ENCODE measurements at regions not wholly inside any gene's neighbourhood (a gene's known extent, or its start where the extent isn't known, plus 50 kb on each side); places are given as distances from the start of the nearest gene placed in this dataset.

DNA sequence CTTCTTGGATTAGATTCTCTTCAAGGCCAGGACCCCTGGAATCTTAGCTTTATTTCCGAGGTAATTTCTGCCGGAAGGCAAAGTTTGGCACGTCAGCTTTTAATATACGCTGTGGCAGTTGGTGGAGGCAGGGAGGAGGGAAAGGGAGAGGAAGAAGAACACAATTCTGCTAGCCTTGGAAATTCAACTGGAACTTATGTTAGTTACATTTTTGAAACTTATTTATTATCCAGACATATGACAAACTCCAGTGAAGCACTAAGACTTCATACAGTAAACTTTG, 100.1 kb upstream of the TSC22D2 start:
- no peak for DNase-seq (ENCODE audit: extremely low read depth in 1 of 11, low read depth in 9 of 11, low spot score in 4 of 11)

DNA sequence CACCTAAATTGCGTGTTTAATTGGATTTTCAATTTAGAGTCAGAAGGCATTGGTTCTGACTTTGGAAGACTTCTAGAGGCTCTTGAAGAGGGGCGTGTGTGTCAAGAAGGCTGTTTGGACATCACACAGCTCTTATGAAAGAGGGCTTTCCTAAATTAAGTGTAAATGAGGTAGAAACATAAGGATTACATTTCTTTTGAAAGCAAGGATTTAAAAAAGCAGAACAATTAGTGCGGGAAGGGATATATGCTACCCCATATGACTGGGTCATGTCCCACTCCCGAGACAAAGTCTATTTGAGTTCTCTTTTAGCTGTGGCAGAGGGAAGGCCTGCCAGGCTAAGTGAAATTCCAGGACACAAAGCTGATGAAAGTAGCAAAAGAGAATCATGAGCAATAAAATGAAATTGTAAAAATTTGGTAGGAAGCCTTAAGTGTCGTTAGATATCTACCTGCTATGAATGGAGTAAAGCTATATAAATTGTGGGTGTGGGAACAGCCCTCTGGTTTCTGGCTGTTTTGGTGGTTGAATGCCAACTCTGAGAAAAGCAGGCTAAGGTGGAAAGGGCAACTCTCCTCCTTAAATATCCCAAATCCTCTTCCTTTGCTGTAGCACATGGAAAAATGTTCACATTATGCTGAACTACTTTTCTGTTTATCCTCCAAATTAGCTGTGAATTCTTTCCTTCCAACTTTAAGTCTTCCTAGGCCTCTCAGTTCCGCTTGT, 100.6 kb upstream of the TSC22D2 start:
- no peak for DNase-seq (ENCODE audit: extremely low read depth in 1 of 11, low read depth in 9 of 11, low spot score in 4 of 11)

DNA sequence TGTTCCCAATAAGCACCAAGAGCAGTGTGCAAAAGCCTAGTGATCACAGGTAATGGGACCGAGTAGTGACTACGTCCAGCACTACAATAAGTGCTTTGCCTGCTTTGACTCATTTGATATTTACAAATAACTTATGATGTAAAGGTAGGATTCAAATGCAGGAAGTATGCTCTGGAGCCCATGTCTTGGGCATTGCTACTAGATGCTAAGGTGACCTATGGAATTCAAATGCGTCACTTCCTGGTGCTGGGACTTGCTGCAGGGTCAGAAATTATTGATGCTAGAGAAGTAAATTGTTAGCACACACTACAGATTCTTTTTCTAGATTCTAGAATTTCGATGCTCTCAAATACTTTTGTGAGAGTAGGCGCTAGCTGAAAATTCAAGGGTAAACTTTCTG, 101.2 kb upstream of the TSC22D2 start:
- no peak for DNase-seq (ENCODE audit: extremely low read depth in 1 of 11, low read depth in 9 of 11, low spot score in 4 of 11)

DNA sequence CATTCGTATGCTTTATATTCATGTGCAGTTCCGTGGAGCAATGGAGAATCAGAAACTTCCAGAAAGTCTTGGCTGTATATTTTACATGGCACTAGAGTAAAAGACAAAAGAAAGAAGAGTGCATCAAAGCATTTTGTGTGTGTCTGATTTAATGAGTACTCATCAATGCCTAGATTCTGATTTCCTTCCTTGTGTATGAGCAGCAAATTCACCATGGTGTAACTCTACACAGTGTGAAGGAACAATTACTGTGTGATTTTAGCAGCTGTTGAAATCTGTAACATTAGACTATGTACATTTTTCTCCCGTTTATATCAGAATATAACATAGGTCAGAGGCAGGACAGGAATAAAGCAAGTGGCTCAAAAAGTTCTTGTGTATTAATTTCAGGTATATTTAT, 102.0 kb upstream of the TSC22D2 start:
- DNase-seq (ENCODE audit: extremely low read depth in 1 of 11, low read depth in 9 of 11, low spot score in 4 of 11) = no peak

DNA sequence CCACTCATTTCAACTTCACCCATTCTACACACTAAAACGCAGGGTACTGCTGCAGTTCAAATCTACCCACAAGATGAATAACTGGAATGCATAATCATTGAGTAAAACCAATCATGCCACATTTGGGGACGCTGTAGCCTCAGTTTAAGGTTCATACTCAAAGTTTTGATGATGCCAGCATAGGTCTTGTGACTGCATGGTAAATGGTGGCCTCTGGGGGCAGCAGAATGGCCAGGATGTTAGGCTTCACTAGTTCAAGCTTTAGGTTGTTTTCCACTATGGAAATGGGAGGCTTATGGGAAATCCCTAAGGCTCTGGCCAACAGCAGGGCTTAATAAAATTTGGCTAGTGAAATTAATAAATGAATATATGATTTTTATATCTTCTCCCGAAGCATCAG, 104.3 kb upstream of the TSC22D2 start:
- DNase-seq (ENCODE audit: extremely low read depth in 1 of 11, low read depth in 9 of 11, low spot score in 4 of 11) = no peak

DNA sequence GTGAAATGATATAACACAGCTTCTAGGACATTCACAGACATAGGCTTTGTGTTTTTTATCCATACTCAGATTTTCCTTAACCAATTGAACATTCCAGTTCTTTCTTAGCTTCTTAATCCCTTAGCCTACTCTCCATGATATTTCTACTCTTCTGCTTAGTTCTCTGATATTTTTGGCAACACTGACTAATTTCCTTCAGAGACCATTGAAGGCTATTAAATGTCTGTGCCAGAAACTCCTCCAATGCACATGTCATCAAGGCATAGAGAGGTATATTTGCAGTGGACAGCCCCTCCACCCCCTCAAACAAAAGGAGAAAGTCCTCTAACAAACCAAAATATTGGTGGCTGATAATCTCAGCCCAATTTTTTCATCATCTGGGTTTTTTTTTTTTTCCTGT, 105.9 kb upstream of the TSC22D2 start:
- DNase-seq (ENCODE audit: extremely low read depth in 1 of 11, low read depth in 9 of 11, low spot score in 4 of 11) = no peak

DNA sequence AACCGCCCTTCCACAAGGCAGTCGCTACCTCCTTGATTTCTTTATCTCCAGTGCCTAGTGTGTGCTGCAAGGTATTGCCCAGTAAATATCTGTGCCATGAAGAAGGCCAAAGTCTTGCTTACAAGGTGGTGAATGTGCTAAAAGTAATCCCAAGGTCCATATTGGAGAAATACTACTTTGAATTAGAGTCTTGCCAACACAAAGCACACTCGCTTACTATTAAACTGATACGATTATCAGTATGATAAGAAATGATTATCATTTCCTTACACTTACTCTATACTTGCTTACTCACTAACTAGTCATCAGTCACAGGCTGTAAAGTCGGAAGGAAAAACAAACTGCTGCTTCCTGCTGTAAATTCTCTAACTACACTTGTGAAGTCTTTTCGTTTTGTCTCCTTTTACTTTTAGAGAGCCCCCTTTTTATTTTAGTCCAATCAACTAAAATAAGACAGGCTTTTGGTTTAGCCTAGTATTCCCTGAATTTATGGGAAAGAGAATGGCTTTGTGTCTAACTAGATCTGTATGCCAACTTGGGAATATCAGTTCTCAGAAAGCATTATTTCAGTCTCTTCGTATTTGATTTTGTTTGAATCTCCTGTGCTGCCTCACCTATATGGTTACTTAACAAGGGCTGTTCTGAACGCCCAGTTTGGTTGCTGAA, 107.1 kb upstream of the TSC22D2 start:
- no peak for DNase-seq (ENCODE audit: extremely low read depth in 1 of 11, low read depth in 9 of 11, low spot score in 4 of 11)

DNA sequence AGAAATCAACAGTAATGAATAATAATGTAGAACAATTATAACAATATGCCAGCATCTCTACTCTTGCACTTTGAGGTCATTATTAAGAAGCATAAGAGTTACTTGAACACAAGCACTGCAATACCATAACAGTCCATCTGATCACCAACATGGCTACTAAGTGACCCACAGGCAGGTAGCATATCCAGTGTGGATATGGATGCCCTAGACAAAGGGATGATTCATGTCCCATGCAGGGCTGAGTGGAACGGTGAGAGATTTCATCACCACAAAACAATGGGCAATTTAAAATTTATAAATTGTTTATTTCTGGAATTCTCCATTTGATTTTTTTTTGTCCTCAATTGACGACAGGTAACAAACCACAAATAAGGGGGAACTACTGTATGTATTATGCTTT, 107.7 kb upstream of the TSC22D2 start:
- no peak for DNase-seq (ENCODE audit: extremely low read depth in 1 of 11, low read depth in 9 of 11, low spot score in 4 of 11)

DNA sequence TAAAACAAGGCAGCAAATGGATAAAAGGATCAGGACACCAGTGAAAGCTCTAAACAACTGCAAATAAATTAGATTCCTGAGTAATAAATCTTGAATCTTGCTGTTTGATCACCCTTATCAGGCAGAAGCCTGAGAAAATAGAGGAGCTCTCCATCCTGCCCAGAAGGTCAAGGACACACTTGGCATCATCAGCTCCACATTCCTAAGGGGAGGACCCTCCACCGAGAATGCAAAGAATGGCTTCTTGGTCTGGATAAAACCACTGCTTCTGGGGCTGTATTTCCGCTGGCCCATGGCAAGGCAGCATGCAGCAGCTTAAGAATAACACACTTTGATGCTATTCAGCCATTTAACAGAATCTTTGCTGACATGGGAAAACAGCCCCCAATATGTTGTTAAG, 108.9 kb upstream of the TSC22D2 start:
- peak in 4 of 11 donors; percentile 37 to 60 (median 47) for DNase-seq (ENCODE audit: extremely low read depth in 1 of 11, low read depth in 9 of 11, low spot score in 4 of 11)

DNA sequence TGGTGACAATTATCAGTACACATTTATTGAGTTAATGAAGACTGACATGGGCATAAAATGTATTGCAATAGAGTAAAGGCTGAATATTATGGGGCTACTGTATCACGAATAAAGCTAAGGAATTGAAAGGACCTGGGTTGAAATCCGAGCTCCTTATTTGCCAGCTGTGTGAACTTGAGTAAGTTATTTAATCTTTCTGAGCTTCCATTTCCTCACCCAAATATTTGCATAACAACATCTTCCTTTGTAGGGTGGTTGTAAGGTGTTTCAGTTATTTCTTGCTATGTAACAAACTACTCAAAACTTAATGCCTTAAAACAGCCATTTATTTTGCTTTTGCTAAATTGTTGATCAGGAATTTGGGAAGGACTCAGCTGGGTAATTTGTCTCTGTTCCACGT, 111.1 kb upstream of the TSC22D2 start:
- DNase-seq (ENCODE audit: extremely low read depth in 1 of 11, low read depth in 9 of 11, low spot score in 4 of 11) = no peak

DNA sequence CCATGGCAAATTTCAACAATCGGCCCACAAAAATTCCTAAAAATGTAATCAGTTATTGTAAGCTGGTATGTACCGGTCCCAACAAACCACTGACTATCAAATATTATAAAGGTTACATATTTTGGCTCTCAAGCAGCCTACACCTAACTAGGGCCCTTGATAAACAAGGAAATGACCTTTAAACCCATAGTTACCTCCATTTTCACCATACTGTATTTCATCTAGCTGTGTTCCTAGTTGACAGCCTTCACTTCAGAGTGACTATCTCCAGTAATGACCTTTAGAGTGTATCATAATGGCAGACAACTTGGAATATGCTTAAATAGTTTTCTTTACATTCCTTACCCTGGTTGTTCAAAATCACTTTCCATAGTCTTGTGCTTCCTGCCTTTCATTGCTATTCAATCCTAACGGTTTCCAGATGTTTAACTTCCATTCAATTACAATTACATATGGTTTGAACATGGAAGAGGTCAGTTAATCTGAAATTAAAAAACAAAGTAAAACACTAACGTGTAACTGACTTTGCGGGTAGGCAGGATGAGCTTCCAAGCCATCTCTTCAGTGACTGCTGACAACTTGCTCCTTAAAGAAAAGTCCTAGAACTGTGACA, 111.9 kb upstream of the TSC22D2 start:
- no peak for DNase-seq (ENCODE audit: extremely low read depth in 1 of 11, low read depth in 9 of 11, low spot score in 4 of 11)

DNA sequence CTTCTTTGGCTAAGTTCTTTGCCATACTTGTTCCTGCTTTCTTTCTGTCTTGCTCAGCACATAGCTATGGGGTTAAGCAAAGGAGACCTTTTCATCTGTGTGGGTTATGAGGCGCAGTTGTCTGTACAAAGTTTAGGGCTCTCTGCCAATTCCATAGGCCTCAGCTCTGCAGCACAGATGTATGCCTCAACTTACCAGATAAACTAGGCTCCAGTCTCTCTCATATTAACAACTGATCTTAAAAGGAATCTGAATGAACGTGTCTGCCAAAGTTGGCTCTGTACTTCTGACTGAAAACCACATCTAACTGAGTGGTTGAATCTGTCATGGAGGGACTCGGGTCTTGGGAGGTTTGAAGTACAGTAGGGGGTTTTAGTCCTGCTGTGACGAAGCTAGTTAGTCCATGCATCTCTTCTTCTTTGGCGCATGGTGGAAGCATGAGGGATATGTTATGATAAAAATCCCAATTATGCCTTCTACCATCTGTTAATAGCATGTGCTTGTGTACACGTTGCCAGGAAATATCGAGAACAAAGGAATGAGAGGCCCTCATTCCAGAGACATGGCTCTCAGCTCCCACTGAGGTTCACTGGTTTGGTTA, 114.6 kb upstream of the TSC22D2 start:
- DNase-seq (ENCODE audit: extremely low read depth in 1 of 11, low read depth in 9 of 11, low spot score in 4 of 11) = no peak

DNA sequence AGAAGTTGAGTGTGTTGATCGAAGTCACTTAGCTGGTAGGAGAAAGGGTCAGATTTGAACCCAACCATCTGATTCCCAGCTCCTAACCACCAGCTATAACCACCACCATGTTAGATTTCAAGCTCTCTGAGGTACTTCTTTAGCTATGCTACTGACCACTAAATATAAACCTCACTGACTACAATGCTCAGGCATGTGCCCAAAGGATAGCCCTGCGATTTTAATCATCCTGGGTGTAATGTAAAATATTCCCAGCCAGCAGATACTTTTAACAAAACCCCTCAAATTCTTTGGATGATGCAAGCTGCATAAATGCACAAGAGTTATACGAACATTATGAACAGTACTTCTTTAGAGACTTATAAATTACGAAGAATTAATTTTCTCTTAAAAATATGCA, 115.2 kb upstream of the TSC22D2 start:
- no peak for DNase-seq (ENCODE audit: extremely low read depth in 1 of 11, low read depth in 9 of 11, low spot score in 4 of 11)

DNA sequence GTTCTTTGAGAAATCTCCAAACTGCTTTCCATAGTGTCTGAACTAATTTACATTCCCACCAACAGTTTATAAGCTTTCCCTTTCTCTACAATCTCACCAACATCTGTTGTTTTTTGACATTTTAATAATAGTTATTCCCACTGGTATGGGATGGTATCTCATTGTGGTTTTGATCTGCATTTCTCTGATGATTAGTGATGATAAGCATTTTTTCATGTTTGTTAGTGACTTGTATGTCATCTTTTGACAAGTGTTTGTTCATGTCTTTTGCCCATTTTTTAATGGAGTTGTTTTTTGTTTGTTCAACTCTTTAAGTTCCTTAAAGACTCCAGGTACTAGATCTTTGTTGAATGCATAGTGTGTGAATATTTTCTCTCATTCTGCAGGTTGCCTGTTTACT, 116.6 kb upstream of the TSC22D2 start:
- DNase-seq (ENCODE audit: extremely low read depth in 1 of 11, low read depth in 9 of 11, low spot score in 4 of 11) = no peak

DNA sequence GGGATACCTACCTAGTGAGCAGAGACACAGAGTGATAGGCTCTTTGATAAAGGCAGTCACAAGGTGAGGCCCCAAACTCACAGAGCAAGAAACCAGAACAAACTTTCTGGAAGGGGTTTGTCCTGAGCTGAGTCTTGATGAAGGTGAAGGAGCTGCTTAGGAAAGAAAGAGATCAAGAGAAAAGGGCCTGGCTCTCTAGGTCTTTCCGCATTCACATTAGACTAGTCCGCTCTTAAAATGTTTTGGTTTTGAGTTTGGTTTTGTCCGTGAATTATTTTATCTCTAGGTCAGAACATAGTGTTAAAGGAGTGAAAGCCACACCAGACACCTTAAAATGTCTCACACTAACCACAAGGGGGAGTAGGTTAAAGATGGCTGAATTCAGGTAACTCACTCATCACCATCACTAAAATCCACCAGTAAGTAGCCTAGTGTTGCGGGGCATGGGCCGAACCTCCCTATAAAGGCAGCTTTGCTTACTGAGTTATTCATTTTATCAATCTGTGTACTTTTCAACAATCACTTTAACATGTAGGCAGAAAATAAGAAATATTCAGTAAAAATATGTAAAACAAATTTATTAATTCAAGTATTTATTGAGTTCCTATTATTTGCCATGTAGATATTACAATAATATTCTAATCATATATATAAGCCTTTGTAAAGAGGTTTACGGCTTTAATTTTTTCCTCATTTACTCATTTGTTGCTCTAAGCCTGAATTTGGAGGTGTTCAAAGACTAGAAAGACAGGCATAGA, 121.5 kb upstream of the TSC22D2 start:
- no peak for DNase-seq (ENCODE audit: extremely low read depth in 1 of 11, low read depth in 9 of 11, low spot score in 4 of 11)

DNA sequence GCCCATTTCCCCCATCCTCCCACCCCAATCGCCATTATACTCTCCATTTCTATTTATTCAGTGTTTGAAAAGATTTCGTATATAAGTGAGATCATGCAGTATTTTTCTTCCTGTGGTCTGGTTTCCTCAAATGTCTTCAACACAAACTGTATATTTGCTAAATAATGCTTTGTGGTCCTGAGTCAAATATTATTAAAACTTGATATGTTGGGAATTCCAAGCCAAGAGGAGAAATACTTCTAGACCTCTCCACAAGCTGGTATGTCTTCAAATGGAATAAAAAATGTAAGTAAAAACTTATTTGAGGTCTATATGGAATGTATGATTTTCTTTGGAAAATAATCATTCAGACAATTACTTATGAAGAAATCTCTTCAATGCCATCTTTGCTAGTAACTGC, 122.5 kb upstream of the TSC22D2 start:
- no peak for DNase-seq (ENCODE audit: extremely low read depth in 1 of 11, low read depth in 9 of 11, low spot score in 4 of 11)

DNA sequence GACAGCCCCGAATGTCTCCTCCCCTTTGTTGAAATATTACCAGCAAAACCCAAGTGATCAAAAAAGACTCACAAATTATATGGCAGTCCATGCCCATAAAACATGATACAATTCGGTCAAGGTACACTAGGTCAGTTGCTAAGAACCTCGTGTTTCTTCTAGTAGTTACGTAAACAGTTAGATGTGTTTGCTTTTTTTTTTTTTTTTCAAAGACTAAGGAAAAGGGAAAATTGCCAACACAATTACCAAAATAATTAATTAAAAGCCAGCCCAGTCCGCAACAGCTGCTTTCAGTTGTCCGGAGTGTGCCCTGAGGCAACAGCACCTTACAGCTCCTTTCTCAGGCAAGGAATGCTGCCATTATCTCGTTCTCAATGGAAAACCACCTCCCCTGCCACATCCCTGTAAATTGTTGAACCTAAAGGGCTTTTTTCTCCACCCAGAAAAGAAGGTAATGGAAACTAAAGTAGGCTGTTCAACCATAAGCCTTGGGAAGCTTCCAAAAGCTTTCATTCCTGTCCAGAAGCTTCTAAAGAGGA, 129.2 kb upstream of the TSC22D2 start:
- peak in 7 of 11 donors; percentile 59 to 81 (median 71) for DNase-seq (ENCODE audit: extremely low read depth in 1 of 11, low read depth in 9 of 11, low spot score in 4 of 11)

DNA sequence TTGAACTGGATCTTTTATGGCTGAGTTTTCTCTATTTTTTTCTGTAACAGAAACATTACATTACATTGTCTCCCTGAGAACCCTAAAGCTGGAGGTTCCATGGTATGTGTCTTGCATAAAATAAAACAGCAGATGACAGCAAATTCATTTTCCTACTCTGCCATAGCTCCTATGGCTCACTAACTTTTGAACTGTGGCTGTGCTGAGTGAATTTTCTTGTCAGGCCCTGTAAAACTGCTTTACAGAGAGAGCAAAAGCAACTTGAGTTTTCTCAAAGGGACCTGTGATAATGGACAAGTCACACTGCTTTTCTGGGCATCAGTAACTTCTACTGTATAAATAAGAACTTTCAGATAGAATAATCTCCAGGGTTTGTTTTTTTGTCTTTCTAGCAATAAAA, 129.9 kb upstream of the TSC22D2 start:
- DNase-seq (ENCODE audit: extremely low read depth in 1 of 11, low read depth in 9 of 11, low spot score in 4 of 11) = no peak

DNA sequence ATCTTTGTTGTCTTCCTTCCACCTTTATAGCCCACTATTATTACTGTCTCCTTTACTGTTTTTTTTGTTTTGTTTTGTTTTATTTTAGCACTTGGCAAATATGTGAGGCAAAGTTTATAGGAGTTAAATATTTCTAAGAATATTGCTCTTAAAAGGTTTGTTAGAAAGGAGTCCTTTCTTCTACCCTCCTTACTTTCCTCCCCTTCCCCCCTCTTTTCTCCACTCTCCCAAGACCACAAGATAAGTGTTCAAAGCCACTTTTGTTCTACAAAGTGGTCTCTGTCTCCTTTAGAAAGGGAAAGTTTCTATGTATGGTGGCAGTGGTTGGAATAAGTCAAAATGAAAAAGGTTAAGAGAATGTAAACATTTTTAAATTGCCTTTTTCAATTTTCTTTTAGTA, 130.7 kb upstream of the TSC22D2 start:
- DNase-seq (ENCODE audit: extremely low read depth in 1 of 11, low read depth in 9 of 11, low spot score in 4 of 11) = no peak

DNA sequence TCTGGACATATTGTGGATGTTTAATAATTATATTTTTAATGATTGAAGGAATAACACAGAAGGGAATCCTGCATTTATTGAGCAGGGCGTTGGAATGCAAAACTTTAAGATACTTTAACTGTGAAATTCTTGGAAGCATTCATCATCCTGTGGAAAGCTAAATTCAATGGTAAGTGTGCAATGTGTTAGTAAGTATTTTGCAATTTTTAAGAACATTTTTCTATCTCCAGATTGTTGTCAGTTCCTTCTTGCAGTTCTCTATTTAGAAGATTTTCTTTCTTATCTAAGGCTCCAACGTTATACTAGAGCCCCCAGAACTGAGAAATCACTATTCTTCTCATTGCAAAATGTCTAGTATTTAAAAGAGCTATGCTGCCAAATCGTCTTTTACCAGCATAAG, 132.2 kb upstream of the TSC22D2 start:
- DNase-seq (ENCODE audit: extremely low read depth in 1 of 11, low read depth in 9 of 11, low spot score in 4 of 11) = no peak

Measured in renal cortex interstitium (tissue), 11 donors.